ENCODE measurements at regions not wholly inside any gene's neighbourhood (a gene's known extent, or its start where the extent isn't known, plus 50 kb on each side); places are given as distances from the start of the nearest gene placed in this dataset.

- TF ChIP-seq, protein P1, sequence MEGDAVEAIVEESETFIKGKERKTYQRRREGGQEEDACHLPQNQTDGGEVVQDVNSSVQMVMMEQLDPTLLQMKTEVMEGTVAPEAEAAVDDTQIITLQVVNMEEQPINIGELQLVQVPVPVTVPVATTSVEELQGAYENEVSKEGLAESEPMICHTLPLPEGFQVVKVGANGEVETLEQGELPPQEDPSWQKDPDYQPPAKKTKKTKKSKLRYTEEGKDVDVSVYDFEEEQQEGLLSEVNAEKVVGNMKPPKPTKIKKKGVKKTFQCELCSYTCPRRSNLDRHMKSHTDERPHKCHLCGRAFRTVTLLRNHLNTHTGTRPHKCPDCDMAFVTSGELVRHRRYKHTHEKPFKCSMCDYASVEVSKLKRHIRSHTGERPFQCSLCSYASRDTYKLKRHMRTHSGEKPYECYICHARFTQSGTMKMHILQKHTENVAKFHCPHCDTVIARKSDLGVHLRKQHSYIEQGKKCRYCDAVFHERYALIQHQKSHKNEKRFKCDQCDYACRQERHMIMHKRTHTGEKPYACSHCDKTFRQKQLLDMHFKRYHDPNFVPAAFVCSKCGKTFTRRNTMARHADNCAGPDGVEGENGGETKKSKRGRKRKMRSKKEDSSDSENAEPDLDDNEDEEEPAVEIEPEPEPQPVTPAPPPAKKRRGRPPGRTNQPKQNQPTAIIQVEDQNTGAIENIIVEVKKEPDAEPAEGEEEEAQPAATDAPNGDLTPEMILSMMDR (IDR thresholded peaks at IDR 0.05; ENCODE audit: control extremely low read depth, extremely low read depth): no peak
- ATAC-seq (ENCODE audit: insufficient read depth, low FRiP score): no peak
- WGBS, 2 donors: 90 to 97% methylated on average over 2 of the region's 2 CpGs
- H3K27ac ChIP-seq (ENCODE audit: low read depth in 1 of 2, low read length in 1 of 2): no peak overlapping the region
- H3K4me1 ChIP-seq (ENCODE audit: control insufficient read depth in 5 of 5, insufficient read depth in 5 of 5, low read length in 5 of 5): peaks cover 0 to 16% (median 0%) of the 10 kb centered on the region in 5 donors
- no peaks in the 10 kb centered on the region for H3K9me3 ChIP-seq (ENCODE audit: control insufficient read depth in 4 of 4, insufficient read depth in 3 of 4, low read length in 3 of 4)
- no peaks in the 10 kb centered on the region for H3K27me3 ChIP-seq (ENCODE audit: control insufficient read depth in 3 of 3, insufficient read depth in 3 of 3, low read length in 2 of 3)
- H3K9ac ChIP-seq (ENCODE audit: insufficient read depth in 1 of 2, low read length in 2 of 2): no peak overlapping the region
- H3K36me3 ChIP-seq (ENCODE audit: control insufficient read depth in 4 of 4, insufficient read depth in 4 of 4, low read length in 4 of 4): no peaks in the 10 kb centered on the region
- DNase-seq: peak in 1 of 3 donors; percentile 40
- H3K4me3 ChIP-seq: no peak overlapping the region
Observed at GRCh38 chr15:39145854-39146625, 434.8 kb upstream of the THBS1 start.

GRCh38 chr15:39149636-39150150, 431.2 kb upstream of the THBS1 start:
- Histone ChIP-seq H3K36me3 (ENCODE audit: control insufficient read depth in 4 of 4, insufficient read depth in 4 of 4, low read length in 4 of 4) (no peaks in the 10 kb centered on the region), H3K4me3 (no peak overlapping the region), H3K27me3 (ENCODE audit: control insufficient read depth in 3 of 3, insufficient read depth in 3 of 3, low read length in 2 of 3) (no peaks in the 10 kb centered on the region), H3K9ac (ENCODE audit: insufficient read depth in 1 of 2, low read length in 2 of 2) (no peak overlapping the region), H3K4me1 (ENCODE audit: control insufficient read depth in 5 of 5, insufficient read depth in 5 of 5, low read length in 5 of 5) (peaks cover 0 to 12% (median 0%) of the 10 kb centered on the region in 5 donors), H3K27ac (ENCODE audit: low read depth in 1 of 2, low read length in 1 of 2) (no peak overlapping the region), H3K9me3 (ENCODE audit: control insufficient read depth in 4 of 4, insufficient read depth in 3 of 4, low read length in 3 of 4) (no peaks in the 10 kb centered on the region)
- ATAC-seq (ENCODE audit: insufficient read depth, low FRiP score) (no peak), DNase-seq (no peak)
- 83 to 90% methylated on average over 1 of the region's 1 CpG for WGBS, 2 donors
- TF ChIP-seq, protein P1 (IDR thresholded peaks at IDR 0.05; ENCODE audit: control extremely low read depth, extremely low read depth): no peak

GRCh38 chr15:39151545-39151944, 429.3 kb upstream of the THBS1 start:
- 82% methylated on average over 2 of the region's 2 CpGs for WGBS, 2 donors
- no peak overlapping the region for H3K4me3 ChIP-seq
- H3K9ac ChIP-seq (ENCODE audit: insufficient read depth in 1 of 2, low read length in 2 of 2): no peak overlapping the region
- peaks cover 0 to 5% (median 2%) of the 10 kb centered on the region in 5 donors for H3K4me1 ChIP-seq (ENCODE audit: control insufficient read depth in 5 of 5, insufficient read depth in 5 of 5, low read length in 5 of 5)
- DNase-seq: no peak
- ATAC-seq (ENCODE audit: insufficient read depth, low FRiP score): no peak
- no peak overlapping the region for H3K27ac ChIP-seq (ENCODE audit: low read depth in 1 of 2, low read length in 1 of 2)
- H3K9me3 ChIP-seq (ENCODE audit: control insufficient read depth in 4 of 4, insufficient read depth in 3 of 4, low read length in 3 of 4): no peaks in the 10 kb centered on the region
- no peaks in the 10 kb centered on the region for H3K36me3 ChIP-seq (ENCODE audit: control insufficient read depth in 4 of 4, insufficient read depth in 4 of 4, low read length in 4 of 4)
- TF ChIP-seq, protein P1 (IDR thresholded peaks at IDR 0.05; ENCODE audit: control extremely low read depth, extremely low read depth): no peak
- H3K27me3 ChIP-seq (ENCODE audit: control insufficient read depth in 3 of 3, insufficient read depth in 3 of 3, low read length in 2 of 3): no peaks in the 10 kb centered on the region
